GM12878 (cell line): ENCODE measurements at regions not wholly inside any gene's neighbourhood (a gene's known extent, or its start where the extent isn't known, plus 50 kb on each side); places are given as distances from the start of the nearest gene placed in this dataset.

Experiments used
- ATAC-seq: fragments of 200-7000 bp; cut with Tn5 transposase; 3 replicates; pipeline ENCODE4 v1.9.1; 2020; ENCODE audit warnings: mild to moderate bottlenecking, moderate library complexity
- BruUV-seq: library from RNA; stranded (reverse); fragments of 400-500 nt; replicated peaks from 2 replicates; lab custom pipeline; 2021; lab: Mats Ljungman, UMichigan
- CTCF ChIA-PET: fragments of 300-600 bp; sonication (Branson Sonifier 250); formaldehyde crosslinking; extraction: SDS; loops from one replicate; lab custom pipeline; 2021; ENCODE audit warnings: inconsistent platforms; lab: Yijun Ruan, JAX
- POLR2A ChIA-PET: fragments of 350-600 bp; formaldehyde crosslinking; extraction: SDS; loops from one replicate; lab custom pipeline; 2021; ENCODE audit warnings: inconsistent platforms; lab: Charles Lee
- RAD21 ChIA-PET: fragments of 300-600 bp; sonication (Branson Sonifier 250); formaldehyde crosslinking; loops from one replicate; lab custom pipeline; 2023; ENCODE audit warnings: antibody characterized with exemption; ENCODE audit not compliant: unreplicated experiment; lab: Charles Lee
- SMC1A ChIA-PET: fragments of 300-600 bp; sonication (Branson Sonifier 250); formaldehyde crosslinking; loops from one replicate; lab custom pipeline; 2023; ENCODE audit not compliant: unreplicated experiment, uncharacterized antibody; lab: Charles Lee
- DNase-seq: peaks from one replicate; pipeline ENCODE4 v3.0.0-alpha.2; 2011; ENCODE audit warnings: low read depth, low spot score
- FAIRE-seq: peaks from 3 replicates; lab custom pipeline; 2011; peaks lifted over from hg19 to GRCh38; lab: Jason Lieb, UNC
- H2AFZ ChIP-seq: 2 replicates; pipeline ENCODE4 v1.6.0; 2011; ENCODE audit warnings: low read depth, low read length, control low read depth; ENCODE audit not compliant: control insufficient read depth
- H3K27ac ChIP-seq: 2 replicates; pipeline ENCODE4 v1.5.1; 2011; ENCODE audit warnings: control low read depth; ENCODE audit not compliant: control insufficient read depth, insufficient read depth
- H3K27me3 ChIP-seq, 2 experiments: replicated peaks in 1 of 2; 2 replicates each; pipeline versions ENCODE4 v1.6.0 to v1.6.1; 2011; ENCODE audit warnings: low read length in 1 of 2; ENCODE audit not compliant: control insufficient read depth in 2 of 2, insufficient read depth in 2 of 2
- H3K36me3 ChIP-seq, 2 experiments: 2 replicates each; pipeline ENCODE4 v1.5.1; 2011; ENCODE audit warnings: low read length in 1 of 2; ENCODE audit not compliant: control insufficient read depth in 2 of 2, insufficient read depth in 2 of 2
- H3K4me1 ChIP-seq: 2 replicates; pipeline ENCODE4 v1.6.1; 2011; ENCODE audit warnings: mild to moderate bottlenecking, low read length, moderate library complexity, mixed read lengths; ENCODE audit not compliant: control insufficient read depth, insufficient read depth
- H3K4me2 ChIP-seq: 2 replicates; pipeline ENCODE4 v1.6.0; 2011; ENCODE audit warnings: control low read depth; ENCODE audit not compliant: control insufficient read depth, insufficient read depth
- H3K4me3 ChIP-seq: fragments of 200-600 bp; sonication (generic); 2 replicates; pipeline ENCODE4 v1.5.1; 2016
- H3K79me2 ChIP-seq: 2 replicates; pipeline ENCODE4 v1.6.0; 2011; ENCODE audit warnings: low read length; ENCODE audit not compliant: control insufficient read depth, insufficient read depth
- H3K9ac ChIP-seq: 2 replicates; pipeline ENCODE4 v1.8.0; 2011; ENCODE audit warnings: low read length, control low read depth, mixed read lengths; ENCODE audit not compliant: control insufficient read depth, insufficient read depth
- H3K9me3 ChIP-seq: replicated peaks from 3 replicates; pipeline ENCODE4 v1.5.1; 2011; ENCODE audit warnings: mild to moderate bottlenecking, low read length; ENCODE audit not compliant: control insufficient read depth, insufficient read depth
- H4K20me1 ChIP-seq: 2 replicates; pipeline ENCODE4 v1.6.0; 2011; ENCODE audit not compliant: control insufficient read depth, insufficient read depth
- CEBPB ChIP-seq, 2 experiments: fragments of 150-350 bp in 1 of 2; IDR thresholded peaks; 2 replicates each; pipeline ENCODE4 v1.6.1; 2012 to 2014; ENCODE audit warnings: low read depth in 2 of 2, low read length in 2 of 2, borderline replicate concordance in 1 of 2, inconsistent platforms in 1 of 2
- ETV6 ChIP-seq, 2 experiments: fragments of 450-650 bp in 1 of 2; IDR thresholded peaks in 1 of 2; conservative IDR thresholded peaks in 1 of 2; 2 replicates each; pipeline ENCODE4 v1.6.1; 2014; ENCODE audit warnings: antibody characterized with exemption in 1 of 2, borderline replicate concordance in 1 of 2, low read depth in 1 of 2, mild to moderate bottlenecking in 1 of 2, moderate library complexity in 1 of 2
- EZH2 ChIP-seq: IDR thresholded peaks from 2 replicates; pipeline ENCODE4 v1.6.1; 2012; ENCODE audit warnings: low read depth, mild to moderate bottlenecking, control low read depth, inconsistent platforms, low read length, borderline replicate concordance; ENCODE audit not compliant: control insufficient read depth
- IRF4 ChIP-seq: IDR thresholded peaks from 2 replicates; pipeline ENCODE4 v1.6.1; 2011; ENCODE audit warnings: low read depth, low read length
- MTA3 ChIP-seq: IDR thresholded peaks from 2 replicates; pipeline ENCODE4 v1.6.1; 2012; ENCODE audit warnings: low read length, inconsistent platforms, borderline replicate concordance
- NFYB ChIP-seq: IDR thresholded peaks from 2 replicates; pipeline ENCODE4 v1.6.1; 2011; ENCODE audit warnings: low read depth, mild to moderate bottlenecking, low read length, improper control_type of control experiment, moderate library complexity; ENCODE audit not compliant: insufficient read depth
- NR2F1 ChIP-seq: fragments of 450-650 bp; conservative IDR thresholded peaks from 2 replicates; pipeline ENCODE4 v1.6.1; 2017; ENCODE audit warnings: mild to moderate bottlenecking
- NRF1 ChIP-seq: conservative IDR thresholded peaks from 2 replicates; pipeline ENCODE4 v1.6.1; 2011; ENCODE audit warnings: mild to moderate bottlenecking, low read depth, low read length, improper control_type of control experiment
- PAX5 ChIP-seq: IDR thresholded peaks from 2 replicates; pipeline ENCODE4 v1.6.1; 2011; ENCODE audit warnings: low read depth, low read length, borderline replicate concordance
- PAX8 ChIP-seq: fragments of 450-650 bp; IDR thresholded peaks from 2 replicates; pipeline ENCODE4 v1.6.1; 2017; ENCODE audit warnings: mild to moderate bottlenecking, moderate library complexity
- PML ChIP-seq: IDR thresholded peaks from 2 replicates; pipeline ENCODE4 v1.6.1; 2012; ENCODE audit warnings: low read length, inconsistent platforms
- RFX5 ChIP-seq: IDR thresholded peaks from 2 replicates; pipeline ENCODE4 v1.6.1; 2011; ENCODE audit warnings: low read depth, low read length, improper control_type of control experiment
- TCF12 ChIP-seq: IDR thresholded peaks from 2 replicates; pipeline ENCODE4 v1.6.1; 2011; ENCODE audit warnings: low read depth, mild to moderate bottlenecking, low read length
- WGBS: methylation state at CpG from one replicate; pipeline ENCODE4 v1.1.6; 2016; ENCODE audit warnings: low lambda C conversion rate; ENCODE audit not compliant: insufficient replicate concordance, insufficient coverage; ENCODE audit errors: missing lambda C conversion rate; 5-methylcytosine and 5-hydroxymethylcytosine counted together
- in situ Hi-C: fragments of 300-500 bp; cut with MboI; formaldehyde crosslinking; loops from 9 replicates; pipeline ENCODE4 v1.14.3; 2018; ENCODE audit warnings: mixed read lengths
- intact Hi-C: fragments of 100-400 bp; cut with micrococcal nuclease; formaldehyde crosslinking; loops from one replicate; pipeline ENCODE4 v1.14.2; 2022; ENCODE audit not compliant: unreplicated experiment
- TF ChIP-seq, protein P1 (sequence below): fragments of 450-650 bp; IDR thresholded peaks from 2 replicates; pipeline ENCODE4 v1.6.1; 2017; ENCODE audit warnings: mild to moderate bottlenecking, low read depth, inconsistent platforms; ENCODE audit not compliant: poor library complexity, severe bottlenecking
- TF ChIP-seq, protein P2 (sequence below), 3 experiments: IDR thresholded peaks in 2 of 3; conservative IDR thresholded peaks in 1 of 3; 2 replicates each; pipeline ENCODE4 v1.5.1; 2011; ENCODE audit warnings: low read depth in 3 of 3, low read length in 3 of 3, mild to moderate bottlenecking in 3 of 3, control low read depth in 2 of 3, moderate library complexity in 2 of 3, inconsistent platforms in 1 of 3, mixed read lengths in 1 of 3; ENCODE audit not compliant: control insufficient read depth in 2 of 3, insufficient read depth in 1 of 3; ENCODE audit errors: extremely low read depth in 1 of 3
- TF ChIP-seq, protein P3 (sequence below): IDR thresholded peaks from 2 replicates; pipeline ENCODE4 v1.6.1; 2011; ENCODE audit warnings: low read depth, mild to moderate bottlenecking, low read length, moderate library complexity, borderline replicate concordance; ENCODE audit errors: extremely low read depth
- TF ChIP-seq, protein P4 (sequence below): fragments of 450-650 bp; IDR thresholded peaks from 2 replicates; pipeline ENCODE4 v1.6.1; 2017; ENCODE audit warnings: mild to moderate bottlenecking, moderate library complexity

DNA sequence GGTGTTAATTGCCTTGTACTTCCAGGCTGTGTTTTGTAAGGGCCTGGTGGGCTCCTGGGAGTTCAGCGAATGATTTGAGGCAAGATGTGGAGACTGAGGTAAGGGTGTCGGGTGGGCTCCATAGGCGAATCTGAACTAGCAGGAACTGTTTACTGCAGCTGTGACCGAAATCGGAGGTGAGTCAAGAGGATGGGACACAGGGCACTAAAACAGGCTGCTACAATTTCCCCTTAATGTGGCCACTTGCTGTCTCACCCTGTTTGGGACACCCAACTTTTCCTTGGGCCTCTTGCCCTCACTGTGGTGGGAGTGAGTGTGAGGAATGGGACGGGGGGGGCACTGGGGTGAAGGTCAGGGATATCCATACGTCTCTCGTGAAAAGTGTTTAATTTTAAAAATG lies 53.9 kb upstream of the MCUR1 start:
- WGBS: 55% methylated on average over 8 of the region's 8 CpGs
- no TSS peak for BruUV-seq
- FAIRE-seq: no peak
- Histone ChIP-seq H2AFZ (no peak overlapping the region), H3K9me3 (no peaks in the 10 kb centered on the region), H3K36me3 (no peaks in the 10 kb centered on the region), H3K27me3 (no peaks in the 10 kb centered on the region), H3K4me2 (no peak overlapping the region), H3K79me2 (no peaks in the 10 kb centered on the region), H4K20me1 (no peaks in the 10 kb centered on the region), H3K4me1 (peaks cover under 1% of the 10 kb centered on the region), H3K4me3 (no peak overlapping the region), H3K27ac (no peak overlapping the region), H3K9ac (no peak overlapping the region)
- no peak for DNase-seq
- no peak for ATAC-seq
- in situ Hi-C loops: no loop called here
- ChIA-PET POLR2A (no interaction called here), CTCF (no interaction called here), SMC1A (no interaction called here), RAD21 (no interaction called here)
- intact Hi-C loops: no loop called here
- no peak for TF ChIP-seq PAX8
- no peak for TF ChIP-seq PAX5
- TF ChIP-seq IRF4: no peak
- no peak for TF ChIP-seq TCF12
- TF ChIP-seq MTA3: no peak
- TF ChIP-seq EZH2: no peak
- TF ChIP-seq, protein P1, sequence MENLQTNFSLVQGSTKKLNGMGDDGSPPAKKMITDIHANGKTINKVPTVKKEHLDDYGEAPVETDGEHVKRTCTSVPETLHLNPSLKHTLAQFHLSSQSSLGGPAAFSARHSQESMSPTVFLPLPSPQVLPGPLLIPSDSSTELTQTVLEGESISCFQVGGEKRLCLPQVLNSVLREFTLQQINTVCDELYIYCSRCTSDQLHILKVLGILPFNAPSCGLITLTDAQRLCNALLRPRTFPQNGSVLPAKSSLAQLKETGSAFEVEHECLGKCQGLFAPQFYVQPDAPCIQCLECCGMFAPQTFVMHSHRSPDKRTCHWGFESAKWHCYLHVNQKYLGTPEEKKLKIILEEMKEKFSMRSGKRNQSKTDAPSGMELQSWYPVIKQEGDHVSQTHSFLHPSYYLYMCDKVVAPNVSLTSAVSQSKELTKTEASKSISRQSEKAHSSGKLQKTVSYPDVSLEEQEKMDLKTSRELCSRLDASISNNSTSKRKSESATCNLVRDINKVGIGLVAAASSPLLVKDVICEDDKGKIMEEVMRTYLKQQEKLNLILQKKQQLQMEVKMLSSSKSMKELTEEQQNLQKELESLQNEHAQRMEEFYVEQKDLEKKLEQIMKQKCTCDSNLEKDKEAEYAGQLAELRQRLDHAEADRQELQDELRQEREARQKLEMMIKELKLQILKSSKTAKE: no peak
- TF ChIP-seq, protein P2, sequence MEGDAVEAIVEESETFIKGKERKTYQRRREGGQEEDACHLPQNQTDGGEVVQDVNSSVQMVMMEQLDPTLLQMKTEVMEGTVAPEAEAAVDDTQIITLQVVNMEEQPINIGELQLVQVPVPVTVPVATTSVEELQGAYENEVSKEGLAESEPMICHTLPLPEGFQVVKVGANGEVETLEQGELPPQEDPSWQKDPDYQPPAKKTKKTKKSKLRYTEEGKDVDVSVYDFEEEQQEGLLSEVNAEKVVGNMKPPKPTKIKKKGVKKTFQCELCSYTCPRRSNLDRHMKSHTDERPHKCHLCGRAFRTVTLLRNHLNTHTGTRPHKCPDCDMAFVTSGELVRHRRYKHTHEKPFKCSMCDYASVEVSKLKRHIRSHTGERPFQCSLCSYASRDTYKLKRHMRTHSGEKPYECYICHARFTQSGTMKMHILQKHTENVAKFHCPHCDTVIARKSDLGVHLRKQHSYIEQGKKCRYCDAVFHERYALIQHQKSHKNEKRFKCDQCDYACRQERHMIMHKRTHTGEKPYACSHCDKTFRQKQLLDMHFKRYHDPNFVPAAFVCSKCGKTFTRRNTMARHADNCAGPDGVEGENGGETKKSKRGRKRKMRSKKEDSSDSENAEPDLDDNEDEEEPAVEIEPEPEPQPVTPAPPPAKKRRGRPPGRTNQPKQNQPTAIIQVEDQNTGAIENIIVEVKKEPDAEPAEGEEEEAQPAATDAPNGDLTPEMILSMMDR (IDR thresholded peaks at IDR 0.05 in 2 of 3, conservative IDR thresholded peaks at IDR 0.05 in 1 of 3; ENCODE audit: control insufficient read depth in 2 of 3, extremely low read depth in 1 of 3, insufficient read depth in 1 of 3, low read depth in 3 of 3, low read length in 3 of 3): no peak
- no peak for TF ChIP-seq CEBPB (IDR thresholded peaks at IDR 0.05; ENCODE audit: borderline replicate concordance in 1 of 2, low read depth in 2 of 2, low read length in 2 of 2)
- TF ChIP-seq, protein P3, sequence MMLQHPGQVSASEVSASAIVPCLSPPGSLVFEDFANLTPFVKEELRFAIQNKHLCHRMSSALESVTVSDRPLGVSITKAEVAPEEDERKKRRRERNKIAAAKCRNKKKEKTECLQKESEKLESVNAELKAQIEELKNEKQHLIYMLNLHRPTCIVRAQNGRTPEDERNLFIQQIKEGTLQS: no peak
- TF ChIP-seq PML: no peak
- no peak for TF ChIP-seq NR2F1
- no peak for TF ChIP-seq RFX5
- no peak for TF ChIP-seq ETV6 (conservative IDR thresholded peaks at IDR 0.05 in 1 of 2, IDR thresholded peaks at IDR 0.05 in 1 of 2; ENCODE audit: borderline replicate concordance in 1 of 2, low read depth in 1 of 2)
- no peak for TF ChIP-seq NRF1
- TF ChIP-seq, protein P4, sequence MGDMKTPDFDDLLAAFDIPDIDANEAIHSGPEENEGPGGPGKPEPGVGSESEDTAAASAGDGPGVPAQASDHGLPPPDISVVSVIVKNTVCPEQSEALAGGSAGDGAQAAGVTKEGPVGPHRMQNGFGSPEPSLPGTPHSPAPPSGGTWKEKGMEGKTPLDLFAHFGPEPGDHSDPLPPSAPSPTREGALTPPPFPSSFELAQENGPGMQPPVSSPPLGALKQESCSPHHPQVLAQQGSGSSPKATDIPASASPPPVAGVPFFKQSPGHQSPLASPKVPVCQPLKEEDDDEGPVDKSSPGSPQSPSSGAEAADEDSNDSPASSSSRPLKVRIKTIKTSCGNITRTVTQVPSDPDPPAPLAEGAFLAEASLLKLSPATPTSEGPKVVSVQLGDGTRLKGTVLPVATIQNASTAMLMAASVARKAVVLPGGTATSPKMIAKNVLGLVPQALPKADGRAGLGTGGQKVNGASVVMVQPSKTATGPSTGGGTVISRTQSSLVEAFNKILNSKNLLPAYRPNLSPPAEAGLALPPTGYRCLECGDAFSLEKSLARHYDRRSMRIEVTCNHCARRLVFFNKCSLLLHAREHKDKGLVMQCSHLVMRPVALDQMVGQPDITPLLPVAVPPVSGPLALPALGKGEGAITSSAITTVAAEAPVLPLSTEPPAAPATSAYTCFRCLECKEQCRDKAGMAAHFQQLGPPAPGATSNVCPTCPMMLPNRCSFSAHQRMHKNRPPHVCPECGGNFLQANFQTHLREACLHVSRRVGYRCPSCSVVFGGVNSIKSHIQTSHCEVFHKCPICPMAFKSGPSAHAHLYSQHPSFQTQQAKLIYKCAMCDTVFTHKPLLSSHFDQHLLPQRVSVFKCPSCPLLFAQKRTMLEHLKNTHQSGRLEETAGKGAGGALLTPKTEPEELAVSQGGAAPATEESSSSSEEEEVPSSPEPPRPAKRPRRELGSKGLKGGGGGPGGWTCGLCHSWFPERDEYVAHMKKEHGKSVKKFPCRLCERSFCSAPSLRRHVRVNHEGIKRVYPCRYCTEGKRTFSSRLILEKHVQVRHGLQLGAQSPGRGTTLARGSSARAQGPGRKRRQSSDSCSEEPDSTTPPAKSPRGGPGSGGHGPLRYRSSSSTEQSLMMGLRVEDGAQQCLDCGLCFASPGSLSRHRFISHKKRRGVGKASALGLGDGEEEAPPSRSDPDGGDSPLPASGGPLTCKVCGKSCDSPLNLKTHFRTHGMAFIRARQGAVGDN: no peak
- TF ChIP-seq NFYB: no peak
